ENCODE measurements at regions not wholly inside any gene's neighbourhood (a gene's known extent, or its start where the extent isn't known, plus 50 kb on each side); places are given as distances from the start of the nearest gene placed in this dataset.

DNA sequence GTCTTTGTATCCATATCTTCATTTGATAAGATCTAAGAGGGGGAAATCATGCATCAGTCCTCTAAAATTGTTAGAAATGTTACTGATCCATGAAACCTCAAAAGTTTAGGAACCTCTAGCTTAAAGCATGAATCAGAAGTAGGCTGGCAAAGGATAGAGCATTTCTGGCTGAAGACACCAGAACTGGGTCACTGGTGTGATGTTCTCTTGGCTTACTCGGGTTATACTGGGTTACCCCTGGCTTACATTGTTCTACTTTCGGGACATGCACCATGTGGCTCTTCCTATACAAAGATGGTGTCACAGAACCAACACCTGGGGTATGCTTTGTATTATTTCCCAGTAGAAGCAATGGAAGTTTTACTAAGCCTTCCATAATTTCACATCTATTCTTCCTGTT, 83.2 kb upstream of the TNP1 start:
- Histone ChIP-seq H3K27ac (ENCODE audit: low read depth, low read length, poor library complexity, severe bottlenecking) (no peak overlapping the region), H3K27me3 (replicated peaks; ENCODE audit: insufficient read depth, low read depth, low read length, poor library complexity) (peaks cover 7% of the 10 kb centered on the region), H3K4me3 (ENCODE audit: low read depth, low read length, poor library complexity, severe bottlenecking) (no peak overlapping the region), H3K4me1 (ENCODE audit: insufficient read depth, low read length, poor library complexity, severe bottlenecking) (no peaks in the 10 kb centered on the region), H3K36me3 (ENCODE audit: insufficient read depth, low read length, poor library complexity, severe bottlenecking) (no peaks in the 10 kb centered on the region), H3K9me3 (ENCODE audit: low read depth, low read length, poor library complexity, severe bottlenecking) (no peaks in the 10 kb centered on the region)
- intact Hi-C loops (cut with micrococcal nuclease; ENCODE audit: unreplicated experiment): no loop called here
- TF ChIP-seq, protein P1, sequence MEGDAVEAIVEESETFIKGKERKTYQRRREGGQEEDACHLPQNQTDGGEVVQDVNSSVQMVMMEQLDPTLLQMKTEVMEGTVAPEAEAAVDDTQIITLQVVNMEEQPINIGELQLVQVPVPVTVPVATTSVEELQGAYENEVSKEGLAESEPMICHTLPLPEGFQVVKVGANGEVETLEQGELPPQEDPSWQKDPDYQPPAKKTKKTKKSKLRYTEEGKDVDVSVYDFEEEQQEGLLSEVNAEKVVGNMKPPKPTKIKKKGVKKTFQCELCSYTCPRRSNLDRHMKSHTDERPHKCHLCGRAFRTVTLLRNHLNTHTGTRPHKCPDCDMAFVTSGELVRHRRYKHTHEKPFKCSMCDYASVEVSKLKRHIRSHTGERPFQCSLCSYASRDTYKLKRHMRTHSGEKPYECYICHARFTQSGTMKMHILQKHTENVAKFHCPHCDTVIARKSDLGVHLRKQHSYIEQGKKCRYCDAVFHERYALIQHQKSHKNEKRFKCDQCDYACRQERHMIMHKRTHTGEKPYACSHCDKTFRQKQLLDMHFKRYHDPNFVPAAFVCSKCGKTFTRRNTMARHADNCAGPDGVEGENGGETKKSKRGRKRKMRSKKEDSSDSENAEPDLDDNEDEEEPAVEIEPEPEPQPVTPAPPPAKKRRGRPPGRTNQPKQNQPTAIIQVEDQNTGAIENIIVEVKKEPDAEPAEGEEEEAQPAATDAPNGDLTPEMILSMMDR (conservative IDR thresholded peaks at IDR 0.05; ENCODE audit: low read depth, low read length): no peak
- no peak for TF ChIP-seq EZH2 (IDR thresholded peaks at IDR 0.05; ENCODE audit: borderline replicate concordance, low read depth, low read length, poor library complexity, severe bottlenecking)
- no peak for DNase-seq (ENCODE audit: low spot score)
- POLR2A ChIA-PET (ENCODE audit: low non-redundant PET): no interaction called here
- no TSS peak for BruUV-seq (replicated peaks)
- CTCF ChIA-PET: no interaction called here

DNA sequence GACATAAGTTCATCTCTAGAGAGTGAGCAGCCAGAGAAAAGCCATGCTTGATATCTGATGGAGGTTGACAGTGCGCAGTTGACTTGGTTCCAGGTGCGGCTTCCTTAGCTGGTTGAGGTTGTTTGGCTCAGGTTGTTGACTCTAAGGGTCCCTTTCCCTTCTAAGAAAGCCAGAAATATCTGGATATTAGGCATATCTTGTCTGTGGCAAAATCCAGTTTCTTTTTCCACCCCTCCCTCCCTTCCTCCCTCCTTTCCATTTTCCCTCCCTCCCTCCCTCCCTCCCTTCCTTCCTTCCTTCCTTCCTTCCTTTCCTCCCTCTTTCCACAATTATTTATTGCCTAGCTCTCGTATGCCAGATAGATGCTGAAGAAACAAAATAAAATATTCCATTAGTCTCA, 82.6 kb upstream of the TNP1 start:
- TF ChIP-seq EZH2 (IDR thresholded peaks at IDR 0.05; ENCODE audit: borderline replicate concordance, low read depth, low read length, poor library complexity, severe bottlenecking): no peak
- TF ChIP-seq, protein P1 (conservative IDR thresholded peaks at IDR 0.05; ENCODE audit: low read depth, low read length): no peak
- no peak for DNase-seq (ENCODE audit: low spot score)
- peaks cover 8% of the 10 kb centered on the region for H3K27me3 ChIP-seq (replicated peaks; ENCODE audit: insufficient read depth, low read depth, low read length, poor library complexity)
- CTCF ChIA-PET: no interaction called here
- no TSS peak for BruUV-seq (replicated peaks)
- H3K4me1 ChIP-seq (ENCODE audit: insufficient read depth, low read length, poor library complexity, severe bottlenecking): no peaks in the 10 kb centered on the region
- POLR2A ChIA-PET (ENCODE audit: low non-redundant PET): no interaction called here
- intact Hi-C loops (cut with micrococcal nuclease; ENCODE audit: unreplicated experiment): no loop called here
- no peaks in the 10 kb centered on the region for H3K36me3 ChIP-seq (ENCODE audit: insufficient read depth, low read length, poor library complexity, severe bottlenecking)
- no peak overlapping the region for H3K27ac ChIP-seq (ENCODE audit: low read depth, low read length, poor library complexity, severe bottlenecking)
- H3K4me3 ChIP-seq (ENCODE audit: low read depth, low read length, poor library complexity, severe bottlenecking): no peak overlapping the region
- H3K9me3 ChIP-seq (ENCODE audit: low read depth, low read length, poor library complexity, severe bottlenecking): no peaks in the 10 kb centered on the region

DNA sequence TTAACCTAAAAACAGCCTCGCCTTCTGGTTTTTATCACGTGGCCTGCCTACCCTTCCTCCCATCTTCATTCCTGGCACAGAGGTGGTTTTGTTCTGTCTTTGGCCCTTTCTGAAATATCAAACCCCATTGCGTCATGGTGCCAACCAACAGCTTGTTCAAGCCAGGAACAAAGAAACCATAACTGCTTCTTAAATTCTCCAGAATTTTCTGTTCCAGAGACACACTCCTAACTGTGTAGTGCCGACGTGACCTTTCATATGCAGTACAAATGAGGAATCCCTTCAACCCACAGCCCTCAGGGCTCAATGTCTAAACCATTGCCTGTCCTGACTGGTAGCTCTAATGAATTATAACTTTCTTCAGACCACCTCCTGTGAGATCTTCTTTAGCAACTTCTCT, 82.2 kb upstream of the TNP1 start:
- no peak for DNase-seq (ENCODE audit: low spot score)
- intact Hi-C loops (cut with micrococcal nuclease; ENCODE audit: unreplicated experiment): no loop called here
- H3K36me3 ChIP-seq (ENCODE audit: insufficient read depth, low read length, poor library complexity, severe bottlenecking): no peaks in the 10 kb centered on the region
- no peak overlapping the region for H3K27ac ChIP-seq (ENCODE audit: low read depth, low read length, poor library complexity, severe bottlenecking)
- H3K9me3 ChIP-seq (ENCODE audit: low read depth, low read length, poor library complexity, severe bottlenecking): no peaks in the 10 kb centered on the region
- POLR2A ChIA-PET (ENCODE audit: low non-redundant PET): no interaction called here
- CTCF ChIA-PET: no interaction called here
- TF ChIP-seq, protein P1 (conservative IDR thresholded peaks at IDR 0.05; ENCODE audit: low read depth, low read length): no peak
- TF ChIP-seq EZH2 (IDR thresholded peaks at IDR 0.05; ENCODE audit: borderline replicate concordance, low read depth, low read length, poor library complexity, severe bottlenecking): no peak
- no peak overlapping the region for H3K4me3 ChIP-seq (ENCODE audit: low read depth, low read length, poor library complexity, severe bottlenecking)
- peaks cover 11% of the 10 kb centered on the region for H3K27me3 ChIP-seq (replicated peaks; ENCODE audit: insufficient read depth, low read depth, low read length, poor library complexity)
- no peaks in the 10 kb centered on the region for H3K4me1 ChIP-seq (ENCODE audit: insufficient read depth, low read length, poor library complexity, severe bottlenecking)
- BruUV-seq (replicated peaks): no TSS peak
